ENCODE measurements at regions not wholly inside any gene's neighbourhood (a gene's known extent, or its start where the extent isn't known, plus 50 kb on each side); places are given as distances from the start of the nearest gene placed in this dataset.

- no peak overlapping the region for H3K18ac ChIP-seq (ENCODE audit: insufficient read length, low read depth, low read length)
- H3K9ac ChIP-seq (ENCODE audit: extremely low read depth, insufficient read length, low read length), result no peak overlapping the region
- H4K5ac ChIP-seq (ENCODE audit: insufficient read length, low read depth, low read length), result no peak overlapping the region
- no peak overlapping the region for H4K91ac ChIP-seq (ENCODE audit: insufficient read length, low read depth, low read length)
- H3K4ac ChIP-seq (ENCODE audit: low read depth, low read length), result no peak overlapping the region
- Mint-ChIP-seq H3K27ac (no peak overlapping the region), H3K4me1 (no peaks in the 10 kb centered on the region), H3K36me3 (ENCODE audit: insufficient read depth in 1 of 3, low read depth in 3 of 3) (peaks cover 0 to 39% (median 16%) of the 10 kb centered on the region in 3 experiments; a peak in 5 of 7 replicates), H3K27me3 (ENCODE audit: low read depth) (no peaks in the 10 kb centered on the region), H3K9me3 (peaks cover 99% of the 10 kb centered on the region in 2 experiments), H3K4me3 (no peak overlapping the region)
- H3K23ac ChIP-seq (ENCODE audit: insufficient read length, low read depth, low read length), result no peak overlapping the region
- H3K79me1 ChIP-seq (ENCODE audit: insufficient read depth, low read depth, low read length, poor library complexity, severe bottlenecking), result no peaks in the 10 kb centered on the region
- no peaks in the 10 kb centered on the region for H3K79me2 ChIP-seq (ENCODE audit: insufficient read depth, low read length)
- H2BK120ac ChIP-seq (ENCODE audit: low read depth, low read length, poor library complexity, severe bottlenecking), result no peak overlapping the region
- no peaks in the 10 kb centered on the region for H3K23me2 ChIP-seq (ENCODE audit: insufficient read length, low read depth, low read length, poor library complexity, severe bottlenecking)
- peaks cover 88% of the 10 kb centered on the region for H3K9me3 ChIP-seq (ENCODE audit: control insufficient read depth, low read depth, low read length)
- H2BK5ac ChIP-seq (ENCODE audit: insufficient read length, low read length), result no peak overlapping the region
- H2BK15ac ChIP-seq (ENCODE audit: low read depth, low read length), result no peak overlapping the region
- H3K4me2 ChIP-seq (ENCODE audit: insufficient read depth, insufficient read length, low read length), result no peak overlapping the region
- H2AFZ ChIP-seq (ENCODE audit: low read length), result no peak overlapping the region
- WGBS (ENCODE audit: extremely low coverage, insufficient read length, low lambda C conversion rate), result no CpG with 5 or more reads among the region's 3 CpGs
- no peak overlapping the region for H3T11ph ChIP-seq (ENCODE audit: low read length)
- H3K27ac ChIP-seq (ENCODE audit: insufficient read length, low read depth, low read length), result no peak overlapping the region
- no peaks in the 10 kb centered on the region for H3K27me3 ChIP-seq (ENCODE audit: insufficient read depth, low read length)
- no peak for DNase-seq
- no peaks in the 10 kb centered on the region for H3K4me1 ChIP-seq (ENCODE audit: insufficient read depth, low read length)
- no peak overlapping the region for H2BK12ac ChIP-seq (ENCODE audit: insufficient read length, low read depth, low read length)
- no peak overlapping the region for H3K56ac ChIP-seq (ENCODE audit: insufficient read length, low read depth, low read length)
- H4K20me1 ChIP-seq (ENCODE audit: control insufficient read depth, insufficient read depth, insufficient read length), result no peaks in the 10 kb centered on the region
- H2AK5ac ChIP-seq (ENCODE audit: insufficient read length, low read length), result no peak overlapping the region
- no peak overlapping the region for H2BK20ac ChIP-seq (ENCODE audit: low read depth, low read length, poor library complexity, severe bottlenecking)
- H3K14ac ChIP-seq (ENCODE audit: insufficient read depth, low read length), result no peak overlapping the region
- H4K8ac ChIP-seq (replicated peaks; ENCODE audit: insufficient read length, low read depth, low read length), result no peak overlapping the region
- TF ChIP-seq CTCF (conservative IDR thresholded peaks at IDR 0.05), result no peak
Measured at GRCh38 chr19:27716922-27717321, 1496.0 kb downstream of the UQCRFS1 start.
